Suprapubic skin (tissue), 4 donors: ENCODE measurements at regions not wholly inside any gene's neighbourhood (a gene's known extent, or its start where the extent isn't known, plus 50 kb on each side); places are given as distances from the start of the nearest gene placed in this dataset.

Experiments used
- DNase-seq, 2 donors: peaks; one replicate each; pipeline ENCODE4 v3.0.0-alpha.2; 2019; ENCODE audit warnings: low spot score in 2 of 2
- H3K27ac ChIP-seq: fragments of 200-600 bp; sonication (generic); one replicate; pipeline ENCODE4 v1.5.1; 2019
- H3K27me3 ChIP-seq: fragments of 200-600 bp; sonication (generic); one replicate; pipeline ENCODE4 v1.5.1; 2019
- H3K36me3 ChIP-seq: fragments of 200-600 bp; sonication (generic); one replicate; pipeline ENCODE4 v1.5.1; 2019
- H3K4me1 ChIP-seq: fragments of 200-600 bp; sonication (generic); one replicate; pipeline ENCODE4 v1.5.1; 2019
- H3K4me3 ChIP-seq: fragments of 200-600 bp; sonication (generic); one replicate; pipeline ENCODE4 v1.5.1; 2019; ENCODE audit warnings: mild to moderate bottlenecking
- H3K9me3 ChIP-seq: fragments of 200-600 bp; sonication (generic); one replicate; pipeline ENCODE4 v1.5.1; 2019
- CTCF ChIP-seq, 2 donors: fragments of 200-600 bp in 1 of 2; fragments of 450-650 bp in 1 of 2; sonication (generic) in 1 of 2; IDR thresholded peaks; one replicate each; pipeline ENCODE4 v1.5.1; 2016 to 2019; ENCODE audit warnings: antibody characterized with exemption in 2 of 2, mild to moderate bottlenecking in 1 of 2, moderate library complexity in 1 of 2
- EP300 ChIP-seq: sonication (generic); formaldehyde crosslinking; IDR thresholded peaks from one replicate; pipeline ENCODE4 v1.6.1; 2017; ENCODE audit warnings: antibody characterized with exemption
- POLR2A ChIP-seq, 2 donors: fragments of 450-650 bp; IDR thresholded peaks; one replicate each; pipeline ENCODE4 v1.6.1; 2017; ENCODE audit warnings: antibody characterized with exemption in 2 of 2, mild to moderate bottlenecking in 2 of 2, moderate library complexity in 2 of 2
- POLR2AphosphoS5 ChIP-seq, 3 donors: sonication (generic); formaldehyde crosslinking; IDR thresholded peaks; one replicate each; pipeline ENCODE4 v1.6.1; 2017; ENCODE audit warnings: antibody characterized with exemption in 3 of 3
- WGBS: methylation state at CpG from one replicate; pipeline ENCODE4 v1.1.5; 2018; 5-methylcytosine and 5-hydroxymethylcytosine counted together

GRCh38 chrX:42602136-42602535 is 175.8 kb downstream of the PPP1R2C start:
- Histone ChIP-seq H3K9me3 (no peaks in the 10 kb centered on the region), H3K27me3 (no peaks in the 10 kb centered on the region), H3K27ac (no peak overlapping the region), H3K36me3 (no peaks in the 10 kb centered on the region), H3K4me3 (no peak overlapping the region), H3K4me1 (no peaks in the 10 kb centered on the region)
- no peak for DNase-seq
- 91% methylated on average over 3 of the region's 3 CpGs for WGBS
- no peak for TF ChIP-seq CTCF (IDR thresholded peaks at IDR 0.05)
- no peak for TF ChIP-seq EP300
- TF ChIP-seq POLR2AphosphoS5 (IDR thresholded peaks at IDR 0.05): no peak
- TF ChIP-seq POLR2A (IDR thresholded peaks at IDR 0.05): no peak

GRCh38 chrX:42597481-42597880 is 180.5 kb downstream of the PPP1R2C start:
- Histone ChIP-seq H3K4me3 (no peak overlapping the region), H3K4me1 (no peaks in the 10 kb centered on the region), H3K27ac (no peak overlapping the region), H3K27me3 (no peaks in the 10 kb centered on the region), H3K36me3 (no peaks in the 10 kb centered on the region), H3K9me3 (no peaks in the 10 kb centered on the region)
- TF ChIP-seq EP300: no peak
- no peak for TF ChIP-seq POLR2AphosphoS5 (IDR thresholded peaks at IDR 0.05)
- no peak for TF ChIP-seq POLR2A (IDR thresholded peaks at IDR 0.05)
- no peak for TF ChIP-seq CTCF (IDR thresholded peaks at IDR 0.05)
- WGBS: 65% methylated on average over 4 of the region's 4 CpGs
- no peak for DNase-seq

DNA sequence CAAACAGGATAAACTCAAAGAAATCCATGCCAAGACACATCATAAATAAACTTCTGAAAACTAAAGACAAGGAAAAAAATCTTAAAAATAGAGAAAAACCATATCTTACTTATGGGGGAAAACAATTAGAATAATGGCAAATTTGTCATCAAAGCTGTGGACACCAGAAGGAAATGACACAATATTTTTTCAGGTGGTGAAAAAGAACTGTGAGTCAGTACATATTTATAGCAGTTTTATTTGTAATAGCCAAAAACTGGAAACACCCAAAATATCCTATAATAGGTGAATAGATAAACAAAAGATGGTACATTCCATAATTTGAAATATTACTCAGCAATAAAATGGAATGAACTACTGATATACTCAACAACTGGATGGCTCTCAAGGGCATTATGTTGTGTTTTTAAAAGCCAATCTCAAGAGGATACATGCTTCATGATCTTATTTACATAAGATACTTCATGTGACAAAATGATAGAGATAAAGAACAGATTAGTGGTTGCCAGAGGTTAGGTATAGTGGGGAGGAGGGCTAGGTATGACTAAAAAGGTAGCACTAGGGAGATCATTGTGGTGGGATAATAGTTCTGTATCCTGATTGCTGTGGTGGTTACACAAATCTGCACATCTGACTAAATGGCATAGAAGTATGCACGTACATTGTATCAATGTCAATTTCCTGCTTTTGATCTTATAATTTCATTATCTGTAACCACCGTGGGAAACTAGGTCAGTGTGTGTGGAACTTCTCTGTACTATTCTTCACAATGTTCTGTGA is 191.9 kb downstream of the PPP1R2C start:
- no peaks in the 10 kb centered on the region for H3K27me3 ChIP-seq
- no peaks in the 10 kb centered on the region for H3K4me1 ChIP-seq
- H3K4me3 ChIP-seq: no peak overlapping the region
- no peak overlapping the region for H3K27ac ChIP-seq
- H3K36me3 ChIP-seq: no peaks in the 10 kb centered on the region
- WGBS: 44% methylated on average over 2 of the region's 2 CpGs
- H3K9me3 ChIP-seq: no peaks in the 10 kb centered on the region
- DNase-seq: no peak
- no peak for TF ChIP-seq POLR2AphosphoS5 (IDR thresholded peaks at IDR 0.05)
- TF ChIP-seq EP300: no peak
- TF ChIP-seq POLR2A (IDR thresholded peaks at IDR 0.05): no peak
- no peak for TF ChIP-seq CTCF (IDR thresholded peaks at IDR 0.05)

DNA sequence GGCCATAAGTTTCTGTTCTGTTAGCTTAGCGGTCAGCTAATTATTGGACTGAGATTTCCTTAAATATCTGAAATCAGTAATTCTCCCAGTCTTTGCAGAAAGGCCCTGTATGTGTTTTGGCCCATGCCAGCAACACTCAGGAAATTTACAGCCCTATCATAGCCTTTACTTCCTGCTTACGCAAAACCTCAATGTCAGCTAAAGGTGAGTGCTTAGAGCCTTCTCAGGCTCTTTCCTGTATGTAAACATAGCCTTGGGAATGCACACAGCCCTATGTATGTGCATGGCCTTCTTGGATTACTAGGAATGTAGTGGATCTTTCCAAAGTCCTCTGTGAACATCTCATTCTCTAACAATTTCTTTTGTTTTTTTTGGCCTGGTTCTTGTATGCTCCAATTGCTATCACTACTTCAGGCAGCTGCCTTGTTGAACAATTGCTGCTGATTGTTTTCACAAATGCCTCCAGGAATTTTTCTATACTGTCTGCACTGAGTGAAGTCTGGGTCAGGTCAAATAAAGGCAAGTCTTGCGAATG is 200.0 kb downstream of the PPP1R2C start:
- TF ChIP-seq POLR2A (IDR thresholded peaks at IDR 0.05): no peak
- TF ChIP-seq CTCF (IDR thresholded peaks at IDR 0.05): no peak
- TF ChIP-seq EP300: no peak
- no peak for TF ChIP-seq POLR2AphosphoS5 (IDR thresholded peaks at IDR 0.05)
- Histone ChIP-seq H3K9me3 (no peaks in the 10 kb centered on the region), H3K36me3 (no peaks in the 10 kb centered on the region), H3K27ac (no peak overlapping the region), H3K4me1 (no peaks in the 10 kb centered on the region), H3K4me3 (no peak overlapping the region), H3K27me3 (no peaks in the 10 kb centered on the region)
- 58% methylated on average over 3 of the region's 3 CpGs for WGBS
- DNase-seq: no peak

DNA sequence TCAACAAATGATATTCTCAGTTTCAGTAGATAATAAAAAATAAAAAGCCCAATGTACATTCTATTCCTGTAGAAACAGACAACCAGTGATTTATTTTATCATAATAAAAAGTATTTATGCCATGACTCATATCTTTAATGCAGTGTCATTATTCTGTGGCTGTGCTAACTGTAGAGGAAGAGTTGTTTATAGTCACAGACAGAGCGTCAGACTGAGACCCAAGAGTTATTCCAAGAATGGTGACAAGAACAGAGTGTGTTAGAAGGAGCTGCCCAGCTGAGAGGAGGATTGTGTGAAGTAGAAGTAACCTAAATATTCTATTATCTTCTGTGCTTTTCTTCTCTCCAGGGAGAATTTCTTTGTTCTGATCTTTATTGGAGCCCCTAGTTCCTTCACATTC is 210.7 kb downstream of the PPP1R2C start:
- no peaks in the 10 kb centered on the region for H3K4me1 ChIP-seq
- H3K9me3 ChIP-seq: no peaks in the 10 kb centered on the region
- no peak overlapping the region for H3K27ac ChIP-seq
- H3K36me3 ChIP-seq: no peaks in the 10 kb centered on the region
- WGBS: 37% methylated on average over 1 of the region's 1 CpG
- DNase-seq: no peak
- H3K4me3 ChIP-seq: no peak overlapping the region
- H3K27me3 ChIP-seq: no peaks in the 10 kb centered on the region
- TF ChIP-seq POLR2AphosphoS5 (IDR thresholded peaks at IDR 0.05) (no peak), EP300 (no peak), POLR2A (IDR thresholded peaks at IDR 0.05) (no peak), CTCF (IDR thresholded peaks at IDR 0.05) (no peak)
